ENCODE measurements at regions not wholly inside any gene's neighbourhood (a gene's known extent, or its start where the extent isn't known, plus 50 kb on each side); places are given as distances from the start of the nearest gene placed in this dataset.

DNA sequence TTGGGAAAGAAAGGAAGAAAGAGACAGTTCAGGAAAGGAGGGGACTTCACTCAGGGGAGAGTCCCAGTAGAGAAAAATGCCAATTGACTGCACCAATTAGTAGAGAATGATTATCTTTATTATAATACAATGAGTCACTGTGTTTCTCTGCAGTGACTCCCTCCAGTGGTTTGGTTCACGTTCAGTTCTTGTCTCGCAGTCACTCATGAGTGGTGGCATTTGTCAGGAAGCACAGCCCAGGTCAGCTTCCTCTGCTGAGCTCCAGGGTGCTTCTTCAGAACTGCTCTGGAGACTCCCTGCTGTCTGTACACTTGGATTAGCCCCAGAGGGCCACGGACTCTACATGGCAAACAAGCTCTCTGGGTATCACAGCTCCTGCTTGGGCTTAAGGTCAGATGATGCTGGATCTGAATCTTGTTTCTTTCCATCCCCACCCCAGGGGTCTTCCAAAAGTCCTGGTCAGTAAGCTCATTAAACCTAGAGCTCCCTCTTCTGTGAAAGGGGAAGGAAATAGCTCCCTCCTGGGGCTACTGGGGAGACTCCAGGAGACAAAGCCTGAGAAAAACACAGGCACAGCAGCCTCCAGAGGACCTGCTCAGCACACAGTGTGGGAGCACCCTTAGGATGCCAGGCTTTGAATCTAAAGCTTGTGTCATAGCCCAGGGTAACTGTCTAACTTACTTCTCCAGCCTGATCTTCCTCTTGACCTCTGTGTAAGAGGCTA, 619.0 kb downstream of the AJAP1 start:
- TF ChIP-seq, protein P1, sequence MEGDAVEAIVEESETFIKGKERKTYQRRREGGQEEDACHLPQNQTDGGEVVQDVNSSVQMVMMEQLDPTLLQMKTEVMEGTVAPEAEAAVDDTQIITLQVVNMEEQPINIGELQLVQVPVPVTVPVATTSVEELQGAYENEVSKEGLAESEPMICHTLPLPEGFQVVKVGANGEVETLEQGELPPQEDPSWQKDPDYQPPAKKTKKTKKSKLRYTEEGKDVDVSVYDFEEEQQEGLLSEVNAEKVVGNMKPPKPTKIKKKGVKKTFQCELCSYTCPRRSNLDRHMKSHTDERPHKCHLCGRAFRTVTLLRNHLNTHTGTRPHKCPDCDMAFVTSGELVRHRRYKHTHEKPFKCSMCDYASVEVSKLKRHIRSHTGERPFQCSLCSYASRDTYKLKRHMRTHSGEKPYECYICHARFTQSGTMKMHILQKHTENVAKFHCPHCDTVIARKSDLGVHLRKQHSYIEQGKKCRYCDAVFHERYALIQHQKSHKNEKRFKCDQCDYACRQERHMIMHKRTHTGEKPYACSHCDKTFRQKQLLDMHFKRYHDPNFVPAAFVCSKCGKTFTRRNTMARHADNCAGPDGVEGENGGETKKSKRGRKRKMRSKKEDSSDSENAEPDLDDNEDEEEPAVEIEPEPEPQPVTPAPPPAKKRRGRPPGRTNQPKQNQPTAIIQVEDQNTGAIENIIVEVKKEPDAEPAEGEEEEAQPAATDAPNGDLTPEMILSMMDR (IDR thresholded peaks at IDR 0.05; ENCODE audit: insufficient read depth, low read depth, low read length, missing control alignments) = no peak
- no peak for DNase-seq (ENCODE audit: low read depth)
- no peak overlapping the region for H3K4me3 ChIP-seq (ENCODE audit: low read length)

DNA sequence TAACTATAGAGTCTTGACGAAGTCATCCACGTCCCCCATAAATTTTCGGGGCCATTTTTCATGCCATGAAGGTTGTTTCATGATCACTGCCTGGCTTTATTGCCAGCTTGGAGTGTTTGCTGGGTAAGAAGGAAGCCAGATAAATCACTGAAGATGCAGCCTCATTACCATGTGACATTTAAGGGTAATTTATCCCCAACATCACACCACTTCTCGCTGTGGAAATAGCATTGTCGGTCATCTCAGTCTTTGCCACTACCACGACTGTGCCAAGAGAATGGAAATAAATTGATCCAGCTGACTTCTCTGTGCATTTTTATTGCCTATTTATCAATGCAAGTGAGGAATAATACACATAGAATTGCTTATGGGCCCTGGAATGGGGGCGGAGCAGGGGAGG, 617.9 kb downstream of the AJAP1 start:
- TF ChIP-seq, protein P1 (IDR thresholded peaks at IDR 0.05; ENCODE audit: insufficient read depth, low read depth, low read length, missing control alignments) = no peak

DNA sequence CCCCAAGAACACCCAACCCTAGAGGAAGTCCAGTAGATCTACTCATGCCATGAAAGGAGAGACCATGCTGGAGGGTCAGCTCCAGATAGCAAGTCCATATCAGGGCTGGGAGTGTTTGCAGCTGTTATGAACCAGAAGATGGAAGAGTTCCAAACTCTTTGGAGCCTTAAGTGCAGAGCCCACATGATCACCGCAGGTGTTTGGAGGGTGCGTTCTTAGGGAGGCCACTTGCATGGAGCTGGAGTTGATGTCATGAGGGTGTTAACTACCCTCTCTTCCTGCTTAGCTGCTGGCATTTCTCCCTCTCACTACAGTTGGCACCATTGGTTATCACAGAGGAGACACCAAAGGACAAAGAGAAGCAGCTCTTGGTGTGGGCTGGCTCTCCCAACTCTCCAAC, 616.9 kb downstream of the AJAP1 start:
- no peak for DNase-seq (ENCODE audit: low read depth)
- no peak overlapping the region for H3K4me3 ChIP-seq (ENCODE audit: low read length)
- TF ChIP-seq, protein P1 (IDR thresholded peaks at IDR 0.05; ENCODE audit: insufficient read depth, low read depth, low read length, missing control alignments) = no peak

More for the DNA sequence above, 617.9 kb downstream of the AJAP1 start:
- DNase-seq (ENCODE audit: low read depth) = no peak
- no peak overlapping the region for H3K4me3 ChIP-seq (ENCODE audit: low read length)

DNA sequence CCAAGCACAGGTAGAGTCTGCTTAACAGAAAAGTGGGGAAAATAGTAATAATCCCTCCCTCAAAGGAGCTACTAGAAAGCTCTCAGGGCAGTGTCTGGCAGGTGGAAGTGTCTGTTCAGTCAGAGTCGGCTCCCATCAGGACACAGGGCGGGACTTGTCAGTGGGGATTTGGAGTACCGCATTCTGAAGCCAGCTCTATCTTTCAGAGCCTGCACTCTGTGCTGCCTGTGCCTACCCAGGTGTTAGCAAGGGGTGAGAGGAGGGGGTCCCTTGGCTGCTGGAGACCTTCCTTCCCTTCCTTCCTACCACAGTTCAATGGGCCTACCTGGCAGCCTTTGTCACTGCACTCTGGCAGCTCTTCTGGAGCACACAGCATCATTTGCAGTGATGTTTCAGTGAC, 615.5 kb downstream of the AJAP1 start:
- DNase-seq (ENCODE audit: low read depth) = no peak
- TF ChIP-seq, protein P1 (IDR thresholded peaks at IDR 0.05; ENCODE audit: insufficient read depth, low read depth, low read length, missing control alignments) = no peak
- H3K4me3 ChIP-seq (ENCODE audit: low read length) = no peak overlapping the region

DNA sequence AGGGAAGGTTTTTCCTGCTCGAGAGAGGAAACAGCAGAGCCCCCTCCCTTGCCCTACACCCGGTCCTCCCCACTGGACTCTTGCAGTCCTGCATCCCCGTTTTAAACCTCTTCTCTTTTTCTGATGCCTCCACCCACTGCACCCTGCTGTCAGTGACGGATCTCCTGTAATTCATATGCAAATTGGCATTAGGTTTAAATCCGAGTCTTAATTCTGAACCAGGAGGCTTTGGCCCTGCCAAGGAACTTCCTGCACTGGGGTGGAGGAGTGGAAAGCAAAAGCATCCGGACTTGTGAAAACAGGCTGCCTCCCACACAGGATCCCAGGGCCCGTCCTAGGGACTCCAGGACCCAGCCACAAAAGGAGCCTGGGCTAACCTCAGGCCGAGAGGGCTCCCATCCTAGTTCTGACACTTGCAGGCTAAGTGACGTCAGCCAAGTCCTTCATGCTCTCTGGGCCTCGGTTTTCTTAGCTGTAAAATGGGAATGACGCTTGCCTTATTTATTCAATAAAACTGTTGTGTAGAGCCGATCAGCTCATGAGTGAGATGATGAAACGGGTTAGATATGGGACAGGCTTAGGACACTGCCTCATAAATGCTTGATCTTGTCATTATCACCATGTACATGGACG, 613.3 kb downstream of the AJAP1 start:
- H3K4me3 ChIP-seq (ENCODE audit: low read length) = no peak overlapping the region
- DNase-seq (ENCODE audit: low read depth) = no peak
- TF ChIP-seq, protein P1 (IDR thresholded peaks at IDR 0.05; ENCODE audit: insufficient read depth, low read depth, low read length, missing control alignments) = no peak

DNA sequence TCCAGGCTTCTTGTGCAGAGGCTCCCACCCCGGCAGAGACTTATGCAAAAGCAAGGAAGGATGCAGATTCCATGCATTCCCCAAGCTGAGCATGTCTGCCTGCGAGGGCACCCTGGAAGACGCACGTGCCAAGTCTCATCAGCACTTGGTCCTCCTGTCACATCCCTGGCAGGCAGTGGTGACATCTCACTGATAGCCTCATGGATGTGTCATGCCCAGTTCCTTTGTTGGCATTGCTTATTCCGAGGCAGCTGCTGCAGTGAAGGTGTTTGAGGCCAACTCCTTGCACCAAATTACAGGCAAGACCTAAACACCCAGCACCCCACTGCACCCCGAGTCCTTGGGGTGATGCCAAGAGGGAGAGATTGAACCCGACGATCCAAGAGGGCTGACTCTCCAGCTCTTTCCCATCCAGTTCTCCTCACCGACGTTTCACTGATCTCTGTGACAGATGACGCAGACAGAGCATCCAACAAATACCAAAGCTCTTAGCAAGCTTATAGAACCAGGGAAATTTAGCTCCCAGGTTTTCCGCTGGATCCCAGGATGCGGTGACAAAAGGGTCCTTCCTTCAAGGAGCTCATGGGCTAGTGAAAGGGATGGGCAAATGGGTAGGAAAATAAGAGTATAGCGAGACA, 611.1 kb downstream of the AJAP1 start:
- no peak for DNase-seq (ENCODE audit: low read depth)
- H3K4me3 ChIP-seq (ENCODE audit: low read length) = no peak overlapping the region
- TF ChIP-seq, protein P1 (IDR thresholded peaks at IDR 0.05; ENCODE audit: insufficient read depth, low read depth, low read length, missing control alignments) = no peak
